C4-2B (cell line): ENCODE measurements at regions not wholly inside any gene's neighbourhood (a gene's known extent, or its start where the extent isn't known, plus 50 kb on each side); places are given as distances from the start of the nearest gene placed in this dataset.

ENCODE experiments used
- ZFX ChIP-seq: fragments of 450-650 bp; IDR thresholded peaks from 2 replicates; pipeline ENCODE4 v1.6.1; 2017
- TF ChIP-seq, protein P1 (sequence below): fragments of 450-650 bp; conservative IDR thresholded peaks from 2 replicates; pipeline ENCODE4 v1.5.1; 2017; ENCODE audit warnings: mild to moderate bottlenecking

DNA sequence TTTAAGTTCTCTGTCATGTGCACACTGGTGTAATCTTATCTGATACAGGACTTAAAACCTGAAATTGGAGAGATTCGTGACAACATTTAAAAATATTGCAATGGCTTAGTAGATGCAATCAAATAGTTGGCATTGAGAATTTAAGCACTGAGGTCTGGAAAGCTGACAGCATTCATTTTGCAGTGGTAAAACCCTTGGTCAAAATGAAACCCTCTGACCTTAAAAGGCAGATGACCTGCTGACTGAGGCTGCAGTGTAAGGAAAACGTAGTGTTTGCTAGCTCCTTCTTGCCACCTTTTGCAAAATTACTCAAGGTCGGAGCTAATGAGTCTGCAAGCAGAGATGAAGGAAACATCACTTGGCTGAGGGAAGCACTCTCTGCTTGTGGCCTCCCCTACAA, 150.6 kb downstream of the KCTD12 start:
- TF ChIP-seq, protein P1, sequence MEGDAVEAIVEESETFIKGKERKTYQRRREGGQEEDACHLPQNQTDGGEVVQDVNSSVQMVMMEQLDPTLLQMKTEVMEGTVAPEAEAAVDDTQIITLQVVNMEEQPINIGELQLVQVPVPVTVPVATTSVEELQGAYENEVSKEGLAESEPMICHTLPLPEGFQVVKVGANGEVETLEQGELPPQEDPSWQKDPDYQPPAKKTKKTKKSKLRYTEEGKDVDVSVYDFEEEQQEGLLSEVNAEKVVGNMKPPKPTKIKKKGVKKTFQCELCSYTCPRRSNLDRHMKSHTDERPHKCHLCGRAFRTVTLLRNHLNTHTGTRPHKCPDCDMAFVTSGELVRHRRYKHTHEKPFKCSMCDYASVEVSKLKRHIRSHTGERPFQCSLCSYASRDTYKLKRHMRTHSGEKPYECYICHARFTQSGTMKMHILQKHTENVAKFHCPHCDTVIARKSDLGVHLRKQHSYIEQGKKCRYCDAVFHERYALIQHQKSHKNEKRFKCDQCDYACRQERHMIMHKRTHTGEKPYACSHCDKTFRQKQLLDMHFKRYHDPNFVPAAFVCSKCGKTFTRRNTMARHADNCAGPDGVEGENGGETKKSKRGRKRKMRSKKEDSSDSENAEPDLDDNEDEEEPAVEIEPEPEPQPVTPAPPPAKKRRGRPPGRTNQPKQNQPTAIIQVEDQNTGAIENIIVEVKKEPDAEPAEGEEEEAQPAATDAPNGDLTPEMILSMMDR = no peak
- no peak for TF ChIP-seq ZFX
